ENCODE measurements at regions not wholly inside any gene's neighbourhood (a gene's known extent, or its start where the extent isn't known, plus 50 kb on each side); places are given as distances from the start of the nearest gene placed in this dataset.

- TF ChIP-seq POLR2A (IDR thresholded peaks at IDR 0.05; ENCODE audit: low read length) (no peak), GATA1 (IDR thresholded peaks at IDR 0.05; ENCODE audit: low read depth, low read length) (no peak)
- no peak for DNase-seq
These were observed 624.9 kb upstream of the CDH2 start for GRCh38 chr18:28801876-28802275.

- TF ChIP-seq POLR2A (IDR thresholded peaks at IDR 0.05; ENCODE audit: low read length) (no peak), GATA1 (IDR thresholded peaks at IDR 0.05; ENCODE audit: low read depth, low read length) (no peak)
- DNase-seq, result no peak
These were observed 617.7 kb upstream of the CDH2 start for GRCh38 chr18:28794459-28795245.

- no peak for TF ChIP-seq GATA1 (IDR thresholded peaks at IDR 0.05; ENCODE audit: low read depth, low read length)
- DNase-seq, result no peak
These were observed 617.0 kb upstream of the CDH2 start for GRCh38 chr18:28793901-28794300.

- TF ChIP-seq GATA1 (IDR thresholded peaks at IDR 0.05; ENCODE audit: low read depth, low read length) (no peak), POLR2A (IDR thresholded peaks at IDR 0.05; ENCODE audit: low read length) (no peak)
- no peak for DNase-seq
These were observed 615.6 kb upstream of the CDH2 start for GRCh38 chr18:28792404-28793086.

GRCh38 chr18:28791101-28791500 is 614.2 kb upstream of the CDH2 start:
- TF ChIP-seq POLR2A (IDR thresholded peaks at IDR 0.05; ENCODE audit: low read length), result no peak
- no peak for TF ChIP-seq GATA1 (IDR thresholded peaks at IDR 0.05; ENCODE audit: low read depth, low read length)
- DNase-seq, result no peak

- no peak for DNase-seq
- no peak for TF ChIP-seq GATA1 (IDR thresholded peaks at IDR 0.05; ENCODE audit: low read depth, low read length)
- no peak for TF ChIP-seq POLR2A (IDR thresholded peaks at IDR 0.05; ENCODE audit: low read length)
These were observed 612.6 kb upstream of the CDH2 start for GRCh38 chr18:28789502-28789901.

DNA sequence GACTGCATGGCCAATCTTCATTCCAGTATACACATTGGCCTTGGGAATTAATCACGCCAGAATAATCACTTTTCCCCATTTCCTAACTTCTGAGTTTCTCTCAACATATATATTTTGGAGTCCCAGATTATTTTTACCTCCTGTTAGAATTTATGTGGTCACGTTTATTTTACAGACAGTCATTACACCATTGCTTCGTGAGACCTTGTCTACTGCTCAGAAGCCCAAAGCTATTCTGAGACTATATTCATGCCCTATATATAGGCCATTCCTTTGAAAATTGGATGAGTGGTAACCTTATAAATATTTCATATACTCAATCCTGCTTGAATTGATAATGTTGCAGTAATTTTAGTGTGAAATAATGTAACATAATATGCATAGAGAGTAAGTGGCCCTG is 610.0 kb upstream of the CDH2 start:
- no peak for DNase-seq
- TF ChIP-seq GATA1 (IDR thresholded peaks at IDR 0.05; ENCODE audit: low read depth, low read length) (no peak), POLR2A (IDR thresholded peaks at IDR 0.05; ENCODE audit: low read length) (no peak)

GRCh38 chr18:28781616-28782362 is 604.9 kb upstream of the CDH2 start:
- no peak for TF ChIP-seq POLR2A (IDR thresholded peaks at IDR 0.05; ENCODE audit: low read length)
- no peak for TF ChIP-seq GATA1 (IDR thresholded peaks at IDR 0.05; ENCODE audit: low read depth, low read length)
- DNase-seq, result no peak

DNA sequence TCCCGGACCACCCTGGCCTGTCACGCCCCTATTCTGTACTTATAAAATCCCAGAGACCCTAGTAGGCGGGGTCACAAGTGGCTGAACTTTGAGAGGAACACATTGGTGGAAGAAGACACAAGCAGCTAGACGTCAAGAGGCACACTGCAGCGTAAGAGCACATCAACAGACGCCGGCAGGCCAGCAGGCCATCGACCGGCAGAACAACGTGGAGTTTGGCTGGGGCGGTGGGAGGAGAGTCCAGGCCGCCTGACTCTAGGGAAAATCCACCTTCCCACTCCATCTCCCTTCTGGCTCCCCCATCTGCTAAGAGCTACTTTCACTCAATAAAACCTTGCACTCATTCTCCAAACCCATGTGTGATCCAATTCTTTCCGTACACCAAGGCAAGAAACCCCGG is 601.8 kb upstream of the CDH2 start:
- DNase-seq, result no peak
- TF ChIP-seq POLR2A (IDR thresholded peaks at IDR 0.05; ENCODE audit: low read length), result no peak
- TF ChIP-seq GATA1 (IDR thresholded peaks at IDR 0.05; ENCODE audit: low read depth, low read length), result no peak

DNA sequence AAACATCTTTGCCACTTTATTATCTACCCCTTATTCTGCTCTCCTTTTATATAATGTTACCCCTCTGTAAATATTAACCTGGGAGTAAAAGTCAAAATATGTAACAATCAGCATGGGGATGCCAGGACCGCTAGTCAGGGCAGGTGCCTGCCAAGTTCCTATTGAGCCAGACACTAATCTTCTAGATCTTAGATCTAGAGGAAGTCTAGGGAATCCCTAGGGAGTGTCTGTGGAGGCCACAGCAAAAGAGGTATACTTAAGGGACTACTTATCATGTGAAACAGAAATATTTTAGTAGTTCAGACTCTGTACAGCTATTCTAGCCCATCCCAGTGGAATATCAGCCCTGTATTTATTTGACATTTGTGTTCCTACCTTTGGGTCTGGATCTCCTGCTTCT is 600.8 kb upstream of the CDH2 start:
- DNase-seq, result no peak
- TF ChIP-seq POLR2A (IDR thresholded peaks at IDR 0.05; ENCODE audit: low read length) (no peak), GATA1 (IDR thresholded peaks at IDR 0.05; ENCODE audit: low read depth, low read length) (no peak)

- no peak for TF ChIP-seq GATA1 (IDR thresholded peaks at IDR 0.05; ENCODE audit: low read depth, low read length)
- TF ChIP-seq POLR2A (IDR thresholded peaks at IDR 0.05; ENCODE audit: low read length), result no peak
- no peak for DNase-seq
These were observed 594.9 kb upstream of the CDH2 start for GRCh38 chr18:28771849-28772248.

GRCh38 chr18:28768791-28769768 is 592.1 kb upstream of the CDH2 start:
- no peak for DNase-seq
- TF ChIP-seq GATA1 (IDR thresholded peaks at IDR 0.05; ENCODE audit: low read depth, low read length) (no peak), POLR2A (IDR thresholded peaks at IDR 0.05; ENCODE audit: low read length) (no peak)

DNA sequence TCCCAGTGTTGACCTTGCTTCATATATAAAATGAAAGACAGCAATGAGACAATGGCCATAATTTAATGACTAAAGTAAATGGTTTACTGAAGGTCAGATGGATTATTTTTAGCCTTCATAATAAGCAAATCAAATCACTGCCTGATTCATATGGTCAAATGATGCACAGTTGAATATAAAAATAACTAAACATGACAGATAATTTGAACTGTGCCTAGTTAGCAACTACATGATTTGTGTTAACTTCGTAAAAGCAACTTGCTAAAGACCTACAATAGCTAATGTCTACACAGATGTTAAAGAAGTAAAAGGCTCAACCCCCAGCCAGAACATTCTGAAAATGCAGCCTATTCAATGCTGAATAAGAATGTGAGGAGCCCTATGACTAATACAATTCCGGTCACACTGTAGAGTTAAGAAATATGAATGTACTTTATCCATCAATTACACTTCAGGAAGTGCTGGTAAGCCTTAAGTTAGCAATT is 590.8 kb upstream of the CDH2 start:
- no peak for DNase-seq
- TF ChIP-seq POLR2A (IDR thresholded peaks at IDR 0.05; ENCODE audit: low read length) (no peak), GATA1 (IDR thresholded peaks at IDR 0.05; ENCODE audit: low read depth, low read length) (no peak)

All from erythroblast (primary cell).